Subcutaneous abdominal adipose tissue (tissue), 5 donors: ENCODE measurements at regions not wholly inside any gene's neighbourhood (a gene's known extent, or its start where the extent isn't known, plus 50 kb on each side); places are given as distances from the start of the nearest gene placed in this dataset.

Experiments used
- H3K27ac ChIP-seq: one replicate; pipeline ENCODE4 v1.7.0; 2013; ENCODE audit warnings: low read depth, mild to moderate bottlenecking, inconsistent platforms, low read length, moderate library complexity
- H3K27me3 ChIP-seq, 5 donors: one replicate each; pipeline ENCODE4 v1.7.0; 2013; ENCODE audit warnings: low read length in 5 of 5, inconsistent platforms in 1 of 5; ENCODE audit not compliant: control insufficient read depth in 5 of 5, insufficient read depth in 4 of 5
- H3K36me3 ChIP-seq, 5 donors: one replicate each; pipeline ENCODE4 v1.7.0; 2013; ENCODE audit warnings: low read length in 5 of 5; ENCODE audit not compliant: control insufficient read depth in 5 of 5, insufficient read depth in 5 of 5
- H3K4me1 ChIP-seq, 5 donors: one replicate each; pipeline ENCODE4 v1.7.0; 2013; ENCODE audit warnings: low read length in 5 of 5, mild to moderate bottlenecking in 3 of 5, moderate library complexity in 1 of 5; ENCODE audit not compliant: control insufficient read depth in 5 of 5, insufficient read depth in 5 of 5
- H3K4me3 ChIP-seq, 5 donors: one replicate each; pipeline ENCODE4 v1.7.0; 2013; ENCODE audit warnings: low read length in 5 of 5, low read depth in 1 of 5
- H3K9ac ChIP-seq, 5 donors: one replicate each; pipeline ENCODE4 v1.7.0; 2013; ENCODE audit warnings: low read length in 5 of 5, mild to moderate bottlenecking in 4 of 5, moderate library complexity in 3 of 5
- H3K9me3 ChIP-seq, 5 donors: one replicate each; pipeline ENCODE4 v1.7.0; 2013; ENCODE audit warnings: low read length in 5 of 5; ENCODE audit not compliant: control insufficient read depth in 5 of 5
- donor health status: healthy.
- donor health status: healthy.
- donor health status: healthy.
- donor health status: healthy.
- donor health status: healthy.

DNA sequence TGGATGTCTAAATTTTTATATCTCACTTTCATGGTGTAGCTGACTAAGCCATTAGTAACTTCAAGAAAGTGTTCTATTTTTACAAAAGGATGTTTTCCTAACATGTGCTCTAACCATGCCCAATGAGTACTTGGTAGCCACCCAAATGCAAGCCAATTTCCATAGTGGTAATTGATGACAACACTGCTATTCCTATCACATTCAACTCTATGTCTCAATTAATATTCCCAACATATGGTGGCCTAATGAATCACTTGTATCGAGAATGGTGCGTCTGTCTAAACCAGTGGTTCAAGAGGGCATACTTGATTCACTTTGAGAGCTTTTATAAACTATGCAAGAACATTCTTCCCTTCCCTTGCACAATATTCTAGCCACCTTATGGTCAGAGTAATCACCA, 112.9 kb upstream of the GPRIN3 start:
- Histone ChIP-seq H3K9ac (no peak overlapping the region), H3K4me3 (no peak overlapping the region), H3K4me1 (no peaks in the 10 kb centered on the region), H3K27ac (no peak overlapping the region), H3K9me3 (no peaks in the 10 kb centered on the region), H3K36me3 (no peaks in the 10 kb centered on the region), H3K27me3 (peaks cover 0 to 3% (median 0%) of the 10 kb centered on the region in 5 donors)

DNA sequence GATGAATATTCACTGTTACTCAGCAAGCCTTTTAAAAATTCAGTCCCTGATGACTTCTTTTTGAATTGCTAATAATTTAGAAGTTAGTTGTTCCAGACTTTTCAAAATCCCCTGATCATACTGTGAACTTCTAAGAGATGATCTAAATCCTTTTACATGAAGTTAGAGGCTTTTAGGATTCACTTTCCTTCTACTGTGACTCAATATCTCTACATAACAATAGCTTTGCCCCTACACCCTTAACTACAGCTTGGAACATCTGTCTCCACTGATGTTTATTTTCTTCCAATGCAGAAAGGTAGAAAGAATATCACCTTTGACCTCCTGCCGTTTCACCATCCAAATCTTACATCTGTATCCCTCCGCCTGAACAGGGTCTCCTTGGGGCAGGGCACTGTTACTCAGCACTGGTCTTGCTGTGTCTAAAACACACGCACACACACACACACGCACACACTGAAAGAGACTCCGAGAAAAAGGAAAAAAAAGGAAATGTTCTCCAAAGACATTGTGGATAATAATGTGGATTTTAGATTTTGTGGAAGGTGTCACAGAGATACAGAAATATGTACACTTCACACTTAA, 111.6 kb upstream of the GPRIN3 start:
- no peak overlapping the region for H3K27ac ChIP-seq
- H3K4me1 ChIP-seq = no peaks in the 10 kb centered on the region
- no peaks in the 10 kb centered on the region for H3K9me3 ChIP-seq
- H3K9ac ChIP-seq = no peak overlapping the region
- no peaks in the 10 kb centered on the region for H3K36me3 ChIP-seq
- no peak overlapping the region for H3K4me3 ChIP-seq
- H3K27me3 ChIP-seq = no peaks in the 10 kb centered on the region

DNA sequence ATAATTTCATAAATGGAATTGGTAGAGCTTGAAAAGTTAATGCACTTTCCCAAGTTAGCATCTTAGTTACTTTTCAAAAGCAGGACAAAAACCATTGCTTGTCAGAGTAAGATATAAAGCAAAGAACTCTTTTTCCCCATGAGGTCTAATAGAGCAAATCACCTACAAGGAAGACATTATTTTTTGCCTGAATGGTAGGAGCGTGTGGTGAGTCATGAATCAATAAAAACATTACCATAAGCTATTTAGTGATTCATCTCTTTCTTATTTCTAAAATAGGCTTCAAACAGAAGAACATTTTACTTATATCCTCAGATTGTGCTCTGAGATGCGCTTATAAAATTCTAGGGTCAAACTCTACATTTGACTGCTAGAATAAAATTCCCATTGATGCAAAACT, 109.4 kb upstream of the GPRIN3 start:
- H3K9me3 ChIP-seq = no peaks in the 10 kb centered on the region
- no peaks in the 10 kb centered on the region for H3K36me3 ChIP-seq
- no peaks in the 10 kb centered on the region for H3K27me3 ChIP-seq
- H3K4me1 ChIP-seq = no peaks in the 10 kb centered on the region
- no peak overlapping the region for H3K9ac ChIP-seq
- no peak overlapping the region for H3K4me3 ChIP-seq
- no peak overlapping the region for H3K27ac ChIP-seq

DNA sequence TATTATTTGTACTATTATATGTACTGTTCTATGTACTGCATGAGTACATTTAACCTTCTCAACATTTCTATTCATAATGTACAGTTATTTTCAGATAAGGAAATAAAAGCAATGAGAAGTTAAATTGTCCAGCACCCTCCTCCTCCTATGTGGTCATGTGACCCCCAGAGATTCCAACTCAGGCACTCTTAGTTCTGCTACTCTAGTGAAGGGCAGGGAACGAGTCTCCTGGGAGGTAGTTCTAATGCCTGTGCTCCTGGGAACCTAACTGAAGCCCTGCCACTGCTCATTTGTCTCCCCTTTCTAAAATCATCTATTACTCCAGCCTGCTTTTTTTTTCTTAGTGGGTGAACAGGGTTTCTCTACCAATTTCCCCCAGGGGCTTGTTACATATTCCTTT, 105.9 kb upstream of the GPRIN3 start:
- no peak overlapping the region for H3K9ac ChIP-seq
- H3K9me3 ChIP-seq = no peaks in the 10 kb centered on the region
- no peaks in the 10 kb centered on the region for H3K27me3 ChIP-seq
- no peaks in the 10 kb centered on the region for H3K4me1 ChIP-seq
- H3K4me3 ChIP-seq = no peak overlapping the region
- no peaks in the 10 kb centered on the region for H3K36me3 ChIP-seq
- H3K27ac ChIP-seq = no peak overlapping the region

DNA sequence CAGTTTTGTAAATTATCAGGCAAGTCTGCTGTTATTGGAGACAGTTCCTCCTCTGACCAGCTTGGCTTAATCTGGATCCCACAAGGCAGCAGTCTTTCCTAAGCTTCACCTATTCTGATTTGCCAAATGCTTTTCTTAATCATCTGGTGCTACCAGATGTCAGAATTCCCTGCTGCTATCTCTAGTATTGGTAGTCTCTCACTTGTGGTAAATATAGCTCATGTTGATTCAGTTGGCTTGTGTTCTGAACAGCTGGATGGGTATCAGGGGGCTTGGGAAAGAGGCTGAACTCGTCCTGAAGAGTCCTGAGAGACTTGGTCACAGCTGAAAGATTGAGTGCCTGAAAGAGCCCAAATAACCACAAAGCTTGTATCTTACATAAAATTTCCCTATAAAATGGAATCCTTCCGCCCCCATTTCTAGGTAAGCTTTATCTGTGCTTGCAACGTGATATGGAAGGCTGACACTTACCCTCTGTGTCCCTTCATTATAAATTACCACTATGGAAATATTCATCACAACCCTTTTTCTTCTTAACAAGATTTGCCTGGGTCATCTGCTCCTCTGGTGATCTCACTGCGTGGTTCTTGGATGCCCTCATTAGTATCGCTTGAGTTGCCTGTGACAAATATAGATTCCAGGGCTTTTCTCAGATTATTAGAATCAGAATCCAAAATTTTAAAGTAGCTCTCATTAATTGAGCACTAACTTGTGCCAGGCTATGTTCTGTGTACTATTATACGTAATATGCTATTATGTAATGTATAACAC, 104.1 kb upstream of the GPRIN3 start:
- no peak overlapping the region for H3K4me3 ChIP-seq
- no peak overlapping the region for H3K27ac ChIP-seq
- H3K4me1 ChIP-seq = no peaks in the 10 kb centered on the region
- no peaks in the 10 kb centered on the region for H3K36me3 ChIP-seq
- H3K27me3 ChIP-seq = no peaks in the 10 kb centered on the region
- no peak overlapping the region for H3K9ac ChIP-seq
- no peaks in the 10 kb centered on the region for H3K9me3 ChIP-seq

DNA sequence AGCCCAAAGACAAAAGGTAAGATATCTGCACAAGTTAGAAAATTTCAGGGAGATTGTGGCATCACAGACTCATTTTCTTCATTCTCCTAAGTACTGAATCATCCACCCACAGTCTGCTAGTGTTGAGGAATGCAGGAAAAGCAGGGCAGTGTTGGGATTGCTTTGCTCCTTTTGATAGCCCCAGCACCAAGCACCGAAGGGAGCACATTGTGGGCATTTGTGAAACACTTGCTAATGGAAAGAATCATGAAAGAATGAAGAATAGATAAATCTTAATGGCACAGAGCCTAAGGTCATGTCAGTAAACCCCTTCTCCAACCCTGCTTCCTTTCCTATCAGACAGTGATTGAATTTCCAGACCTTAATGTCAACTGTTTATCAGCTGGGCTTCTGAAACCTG, 103.1 kb upstream of the GPRIN3 start:
- H3K27me3 ChIP-seq = no peaks in the 10 kb centered on the region
- H3K4me1 ChIP-seq = no peaks in the 10 kb centered on the region
- H3K9ac ChIP-seq = no peak overlapping the region
- H3K36me3 ChIP-seq = no peaks in the 10 kb centered on the region
- H3K4me3 ChIP-seq = no peak overlapping the region
- no peak overlapping the region for H3K27ac ChIP-seq
- H3K9me3 ChIP-seq = no peaks in the 10 kb centered on the region

DNA sequence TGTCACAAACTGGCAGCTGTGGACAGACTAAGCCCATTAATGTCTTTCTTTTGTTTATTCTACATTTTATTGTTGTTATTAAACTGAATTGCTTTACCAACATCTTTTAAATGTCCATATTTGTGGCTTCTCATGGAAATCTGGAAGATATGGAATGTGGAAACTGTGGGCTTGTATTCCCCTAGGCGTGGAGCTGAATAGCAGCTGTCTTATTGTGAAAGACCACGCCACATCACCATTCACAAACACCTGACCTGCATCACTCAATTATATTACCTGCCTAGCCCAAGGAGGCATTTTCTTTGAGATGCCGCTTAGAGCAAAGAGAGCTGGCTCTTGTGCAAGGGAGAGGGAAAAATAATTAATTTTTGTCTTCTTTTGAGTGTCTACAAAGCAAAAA, 96.9 kb upstream of the GPRIN3 start:
- H3K36me3 ChIP-seq = no peaks in the 10 kb centered on the region
- no peaks in the 10 kb centered on the region for H3K27me3 ChIP-seq
- H3K4me3 ChIP-seq = no peak overlapping the region
- no peak overlapping the region for H3K27ac ChIP-seq
- H3K4me1 ChIP-seq = no peaks in the 10 kb centered on the region
- no peaks in the 10 kb centered on the region for H3K9me3 ChIP-seq
- H3K9ac ChIP-seq = no peak overlapping the region

DNA sequence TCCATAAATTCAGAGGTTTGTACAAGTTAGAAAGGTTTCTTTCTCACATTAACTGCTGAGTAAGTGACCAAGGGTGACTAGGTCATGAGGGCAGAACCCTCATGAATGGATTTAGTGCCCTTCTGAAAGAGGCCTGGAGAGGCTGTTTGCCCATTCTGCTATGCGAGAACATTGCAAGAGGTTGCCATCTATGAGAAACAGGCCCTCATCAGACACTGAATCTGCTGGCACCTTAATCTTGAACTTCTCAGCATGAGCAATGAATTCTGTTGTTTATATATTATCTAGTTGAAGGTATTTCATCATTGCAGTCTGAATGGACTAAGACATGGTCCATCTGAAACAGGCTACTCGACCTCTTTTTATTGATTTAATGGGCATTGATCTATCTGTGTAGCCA, 96.2 kb upstream of the GPRIN3 start:
- H3K27me3 ChIP-seq = no peaks in the 10 kb centered on the region
- H3K4me1 ChIP-seq = no peaks in the 10 kb centered on the region
- H3K4me3 ChIP-seq = no peak overlapping the region
- no peaks in the 10 kb centered on the region for H3K9me3 ChIP-seq
- no peak overlapping the region for H3K27ac ChIP-seq
- H3K36me3 ChIP-seq = no peaks in the 10 kb centered on the region
- H3K9ac ChIP-seq = no peak overlapping the region

DNA sequence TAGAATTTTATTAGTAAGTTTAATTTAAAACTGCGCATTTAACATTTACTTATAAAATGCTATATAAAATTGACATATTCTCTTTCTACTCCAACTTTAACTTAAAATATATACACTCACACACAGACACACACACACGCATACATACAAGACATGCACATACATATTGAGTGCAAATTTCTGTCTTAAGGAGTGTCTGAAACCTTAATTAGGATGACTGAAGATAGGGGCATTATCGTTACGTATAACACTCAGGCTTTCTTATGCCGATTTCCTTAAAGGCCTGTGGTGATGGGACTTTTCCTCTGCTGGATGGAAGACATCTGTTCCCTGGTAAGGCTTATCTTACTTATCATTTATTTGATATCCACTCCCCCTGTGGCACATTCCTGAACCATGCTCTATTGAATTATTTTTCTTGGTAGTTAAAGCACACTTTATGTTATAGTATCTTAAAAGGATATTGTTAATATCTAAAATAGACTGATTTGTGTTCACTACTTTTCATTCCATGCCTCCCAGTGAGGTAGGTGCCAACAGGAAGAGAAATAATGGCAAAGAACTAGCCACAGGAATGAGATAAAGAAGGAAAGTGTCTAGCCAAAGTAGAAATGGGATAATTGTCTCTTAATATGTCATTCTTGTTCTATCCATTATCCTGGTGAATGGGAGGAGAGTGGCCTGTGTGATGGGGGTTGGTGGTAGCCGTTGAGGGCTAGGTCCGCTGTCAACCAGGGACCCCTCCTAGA, 92.9 kb upstream of the GPRIN3 start:
- Histone ChIP-seq H3K27ac (no peak overlapping the region), H3K9me3 (no peaks in the 10 kb centered on the region), H3K9ac (no peak overlapping the region), H3K36me3 (no peaks in the 10 kb centered on the region), H3K4me1 (no peaks in the 10 kb centered on the region), H3K27me3 (no peaks in the 10 kb centered on the region), H3K4me3 (no peak overlapping the region)

DNA sequence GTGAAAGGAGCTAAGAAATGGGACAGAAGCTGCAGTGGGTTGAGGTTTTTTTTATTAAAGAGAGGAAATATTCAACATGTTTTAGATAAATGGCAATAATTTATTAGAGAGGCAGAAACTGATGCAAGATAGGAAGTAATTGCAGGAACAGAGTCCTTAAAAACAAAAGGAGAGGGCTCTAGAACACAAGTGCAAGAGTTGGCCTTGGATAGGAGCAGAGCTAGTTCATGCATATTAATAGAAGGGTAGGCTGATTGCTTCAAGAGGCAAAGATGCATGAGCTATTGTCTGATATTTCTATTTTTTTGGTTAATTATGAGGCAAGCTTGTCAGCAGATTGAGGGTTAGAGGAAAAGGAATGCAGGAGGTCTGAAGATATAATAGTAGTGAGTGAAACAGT, 91.0 kb upstream of the GPRIN3 start:
- Histone ChIP-seq H3K27me3 (no peaks in the 10 kb centered on the region), H3K27ac (no peak overlapping the region), H3K4me1 (no peaks in the 10 kb centered on the region), H3K4me3 (no peak overlapping the region), H3K9ac (no peak overlapping the region), H3K9me3 (no peaks in the 10 kb centered on the region), H3K36me3 (no peaks in the 10 kb centered on the region)
